T-helper 9 cell (primary cell): ENCODE measurements at regions not wholly inside any gene's neighbourhood (a gene's known extent, or its start where the extent isn't known, plus 50 kb on each side); places are given as distances from the start of the nearest gene placed in this dataset.

ENCODE experiments used
- DNase-seq: peaks from one replicate; pipeline ENCODE4 v3.0.0-alpha.2; 2020

GRCh38 chr6:44614396-44614795, 226.9 kb downstream of the CDC5L start:
- DNase-seq: no peak

- DNase-seq: no peak
Observed at GRCh38 chr6:44615621-44616020, 228.1 kb downstream of the CDC5L start.

- no peak for DNase-seq
Observed at GRCh38 chr6:44617416-44617815, 229.9 kb downstream of the CDC5L start.

- no peak for DNase-seq
Observed at GRCh38 chr6:44618371-44618770, 230.9 kb downstream of the CDC5L start.

GRCh38 chr6:44620922-44621321, 233.4 kb downstream of the CDC5L start:
- DNase-seq: no peak

- DNase-seq: no peak
Observed at GRCh38 chr6:44621846-44622245, 234.3 kb downstream of the CDC5L start.

GRCh38 chr6:44622555-44622954, 235.0 kb downstream of the CDC5L start:
- DNase-seq: no peak

- no peak for DNase-seq
Observed at GRCh38 chr6:44622956-44623355, 235.4 kb downstream of the CDC5L start.

- DNase-seq: no peak
Observed at GRCh38 chr6:44624226-44624625, 236.7 kb downstream of the CDC5L start.

- DNase-seq: no peak
Observed at GRCh38 chr6:44624936-44625573, 237.5 kb downstream of the CDC5L start.

GRCh38 chr6:44625996-44626395, 238.5 kb downstream of the CDC5L start:
- DNase-seq: no peak

- no peak for DNase-seq
Observed at GRCh38 chr6:44626616-44627015, 239.1 kb downstream of the CDC5L start.

GRCh38 chr6:44627091-44627882, 239.8 kb downstream of the CDC5L start:
- DNase-seq: no peak

- DNase-seq: no peak
Observed at GRCh38 chr6:44627883-44628271, 240.4 kb downstream of the CDC5L start.

- no peak for DNase-seq
Observed at GRCh38 chr6:44628347-44628746, 240.8 kb downstream of the CDC5L start.

- no peak for DNase-seq
Observed at GRCh38 chr6:44629636-44630035, 242.1 kb downstream of the CDC5L start.

- DNase-seq: no peak
Observed at GRCh38 chr6:44630125-44631028, 242.9 kb downstream of the CDC5L start.

- no peak for DNase-seq
Observed at GRCh38 chr6:44631968-44632367, 244.5 kb downstream of the CDC5L start.

- no peak for DNase-seq
Observed at GRCh38 chr6:44634321-44634720, 246.8 kb downstream of the CDC5L start.

- DNase-seq: no peak
Observed at GRCh38 chr6:44635486-44635885, 248.0 kb downstream of the CDC5L start.

GRCh38 chr6:44636561-44637248, 249.2 kb downstream of the CDC5L start:
- DNase-seq: no peak

- DNase-seq: no peak
Observed at GRCh38 chr6:44641344-44642031, 254.0 kb downstream of the CDC5L start.
